ENCODE measurements at regions not wholly inside any gene's neighbourhood (a gene's known extent, or its start where the extent isn't known, plus 50 kb on each side); places are given as distances from the start of the nearest gene placed in this dataset.

GRCh38 chr9:11163843-11164242 lies 551.0 kb upstream of the PTPRD start:
- TF ChIP-seq CTCF (conservative IDR thresholded peaks at IDR 0.05; ENCODE audit: low read depth, low read length), result no peak
- no peak for TF ChIP-seq EZH2 (IDR thresholded peaks at IDR 0.05; ENCODE audit: low read length, unreplicated experiment)
